Neural progenitor cell (in vitro differentiated cells): ENCODE measurements at regions not wholly inside any gene's neighbourhood (a gene's known extent, or its start where the extent isn't known, plus 50 kb on each side); places are given as distances from the start of the nearest gene placed in this dataset.

Experiments used
- DNase-seq: peaks from one replicate; pipeline ENCODE4 v3.0.0-alpha.2; 2016; ENCODE audit warnings: low spot score
- H2AFZ ChIP-seq: fragments of 200-600 bp; sonication (generic); replicated peaks from 2 replicates; pipeline ENCODE4 v1.6.1; 2016; ENCODE audit warnings: antibody characterized with exemption
- H3F3A ChIP-seq: fragments of 200-600 bp; sonication (generic); 2 replicates; pipeline ENCODE4 v1.6.1; 2016; ENCODE audit warnings: antibody characterized with exemption, low read depth
- H3K27ac ChIP-seq: fragments of 200-600 bp; sonication (generic); 2 replicates; pipeline ENCODE4 v1.5.1; 2016; ENCODE audit warnings: mild to moderate bottlenecking
- H3K27me3 ChIP-seq: fragments of 200-600 bp; sonication (generic); 2 replicates; pipeline ENCODE4 v1.6.1; 2016; ENCODE audit warnings: mild to moderate bottlenecking, moderate library complexity
- H3K36me3 ChIP-seq: fragments of 200-600 bp; sonication (generic); 2 replicates; pipeline ENCODE4 v1.5.1; 2016
- H3K4me1 ChIP-seq: fragments of 200-600 bp; sonication (generic); 2 replicates; pipeline ENCODE4 v1.6.1; 2016; ENCODE audit warnings: mixed run types
- H3K4me2 ChIP-seq: fragments of 200-600 bp; sonication (generic); 2 replicates; pipeline ENCODE4 v1.6.1; 2016
- H3K4me3 ChIP-seq: fragments of 200-600 bp; sonication (generic); 2 replicates; pipeline ENCODE4 v1.5.1; 2016
- H3K79me2 ChIP-seq: fragments of 200-600 bp; sonication (generic); 2 replicates; pipeline ENCODE4 v1.6.1; 2016; ENCODE audit warnings: low read depth
- H3K9ac ChIP-seq: fragments of 200-600 bp; sonication (generic); 2 replicates; pipeline ENCODE4 v1.6.1; 2016
- H3K9me3 ChIP-seq: fragments of 200-600 bp; sonication (generic); 2 replicates; pipeline ENCODE4 v1.5.1; 2016; ENCODE audit warnings: low read depth
- H4K20me1 ChIP-seq: fragments of 200-600 bp; sonication (generic); 2 replicates; pipeline ENCODE4 v1.6.1; 2016; ENCODE audit warnings: low read depth
- H3K27ac Mint-ChIP-seq: 3 replicates; pipeline ENCODE4 v1.8.0; 2021; ENCODE audit warnings: mixed read lengths
- H3K27me3 Mint-ChIP-seq: 2 replicates; pipeline ENCODE4 v1.8.0; 2022; ENCODE audit warnings: low read depth, mild to moderate bottlenecking, inconsistent platforms, moderate library complexity, mixed read lengths; ENCODE audit not compliant: insufficient read depth
- H3K36me3 Mint-ChIP-seq: 3 replicates; pipeline ENCODE4 v1.8.0; 2021; ENCODE audit warnings: mixed read lengths
- H3K4me1 Mint-ChIP-seq: 3 replicates; pipeline ENCODE4 v1.8.0; 2021; ENCODE audit warnings: mixed read lengths
- H3K4me3 Mint-ChIP-seq: 3 replicates; pipeline ENCODE4 v1.8.0; 2021; ENCODE audit warnings: mild to moderate bottlenecking, moderate library complexity, mixed read lengths
- H3K9me3 Mint-ChIP-seq: 3 replicates; pipeline ENCODE4 v1.8.0; 2020; ENCODE audit warnings: mixed read lengths
- CTCF ChIP-seq: fragments of 200-600 bp; sonication (generic); IDR thresholded peaks from 2 replicates; pipeline ENCODE4 v1.5.1; 2017; ENCODE audit warnings: antibody characterized with exemption, mild to moderate bottlenecking
- EZH2 ChIP-seq: fragments of 200-600 bp; sonication (generic); IDR thresholded peaks from 2 replicates; pipeline ENCODE4 v1.6.1; 2017; ENCODE audit warnings: antibody characterized with exemption, mild to moderate bottlenecking, moderate library complexity
- EZH2phosphoT487 ChIP-seq: fragments of 200-600 bp; sonication (generic); IDR thresholded peaks from 2 replicates; pipeline ENCODE4 v1.6.1; 2017; ENCODE audit warnings: antibody characterized with exemption

- DNase-seq, result no peak
- no peak for TF ChIP-seq EZH2
- TF ChIP-seq CTCF, result no peak
- no peak for TF ChIP-seq EZH2phosphoT487
- Mint-ChIP-seq H3K4me1 (peaks cover 3% of the 10 kb centered on the region), H3K27ac (no peak overlapping the region), H3K4me3 (no peak overlapping the region), H3K27me3 (no peaks in the 10 kb centered on the region), H3K9me3 (no peaks in the 10 kb centered on the region), H3K36me3 (peaks cover 13% of the 10 kb centered on the region)
- no peak overlapping the region for H3K4me2 ChIP-seq
- H3K4me1 ChIP-seq, result peaks cover 25% of the 10 kb centered on the region
- H3K27ac ChIP-seq, result peak overlapping the region; percentile 49
- H3K27me3 ChIP-seq, result no peaks in the 10 kb centered on the region
- no peak overlapping the region for H3K4me3 ChIP-seq
- no peaks in the 10 kb centered on the region for H4K20me1 ChIP-seq
- no peaks in the 10 kb centered on the region for H3K9me3 ChIP-seq
- no peaks in the 10 kb centered on the region for H3F3A ChIP-seq
- no peak overlapping the region for H2AFZ ChIP-seq
- no peak overlapping the region for H3K9ac ChIP-seq
- H3K79me2 ChIP-seq, result no peaks in the 10 kb centered on the region
- H3K36me3 ChIP-seq, result no peaks in the 10 kb centered on the region
These were observed 54.8 kb downstream of the ZBTB38 start for GRCh38 chr3:141422961-141423582.

GRCh38 chr3:141425523-141426233, 57.4 kb downstream of the ZBTB38 start:
- Mint-ChIP-seq H3K27ac (no peak overlapping the region), H3K27me3 (no peaks in the 10 kb centered on the region), H3K36me3 (peaks cover 8% of the 10 kb centered on the region), H3K4me3 (no peak overlapping the region), H3K4me1 (peaks cover 3% of the 10 kb centered on the region), H3K9me3 (no peaks in the 10 kb centered on the region)
- H3K4me2 ChIP-seq, result peak overlapping the region; percentile 24
- no peak overlapping the region for H3K9ac ChIP-seq
- H3K9me3 ChIP-seq, result no peaks in the 10 kb centered on the region
- no peak for DNase-seq
- no peaks in the 10 kb centered on the region for H3K36me3 ChIP-seq
- H3K4me1 ChIP-seq, result peaks cover 15% of the 10 kb centered on the region
- H3K79me2 ChIP-seq, result no peaks in the 10 kb centered on the region
- no peak overlapping the region for H2AFZ ChIP-seq
- no peak overlapping the region for H3K27ac ChIP-seq
- H3K4me3 ChIP-seq, result no peak overlapping the region
- no peaks in the 10 kb centered on the region for H3K27me3 ChIP-seq
- no peaks in the 10 kb centered on the region for H3F3A ChIP-seq
- TF ChIP-seq EZH2phosphoT487 (no peak), CTCF (no peak), EZH2 (no peak)
- H4K20me1 ChIP-seq, result no peaks in the 10 kb centered on the region

GRCh38 chr3:141426404-141427034, 58.2 kb downstream of the ZBTB38 start:
- peak overlapping the region; percentile 48 for H2AFZ ChIP-seq
- H3K4me3 Mint-ChIP-seq, result no peak overlapping the region

More at GRCh38 chr3:141426404-141427034, 58.2 kb downstream of the ZBTB38 start:
- H3K4me3 ChIP-seq, result no peak overlapping the region
- no peaks in the 10 kb centered on the region for H3K27me3 Mint-ChIP-seq
- peak overlapping the region; percentile 51 for H3K27ac Mint-ChIP-seq
- H3K36me3 ChIP-seq, result no peaks in the 10 kb centered on the region
- peak overlapping the region; percentile 24 for H3K4me2 ChIP-seq
- no peaks in the 10 kb centered on the region for H3K79me2 ChIP-seq
- H3F3A ChIP-seq, result no peaks in the 10 kb centered on the region
- H3K9me3 ChIP-seq, result no peaks in the 10 kb centered on the region
- no peaks in the 10 kb centered on the region for H4K20me1 ChIP-seq
- no peak for TF ChIP-seq EZH2phosphoT487
- TF ChIP-seq EZH2, result no peak
- TF ChIP-seq CTCF, result no peak
- DNase-seq, result peak; percentile 38
- H3K4me1 Mint-ChIP-seq, result peaks cover 3% of the 10 kb centered on the region
- no peaks in the 10 kb centered on the region for H3K9me3 Mint-ChIP-seq
- H3K27me3 ChIP-seq, result no peaks in the 10 kb centered on the region
- H3K36me3 Mint-ChIP-seq, result peaks cover 8% of the 10 kb centered on the region
- peaks cover 15% of the 10 kb centered on the region for H3K4me1 ChIP-seq
- H3K9ac ChIP-seq, result no peak overlapping the region
- H3K27ac ChIP-seq, result no peak overlapping the region
